Panc1 (cell line): ENCODE measurements at regions not wholly inside any gene's neighbourhood (a gene's known extent, or its start where the extent isn't known, plus 50 kb on each side); places are given as distances from the start of the nearest gene placed in this dataset.

Source experiments
- ATAC-seq: fragments of 200-7000 bp; cut with Tn5 transposase; 2 replicates; pipeline ENCODE4 v1.9.1; 2020; ENCODE audit warnings: mild to moderate bottlenecking, moderate library complexity
- BruUV-seq: library from RNA; stranded (reverse); fragments of 400-500 nt; replicated peaks from 2 replicates; lab custom pipeline; 2021; lab: Mats Ljungman, UMichigan
- CTCF ChIA-PET: fragments of 300-600 bp; sonication (Branson Sonifier 250); formaldehyde crosslinking; loops from one replicate; lab custom pipeline; 2022; ENCODE audit warnings: antibody characterized with exemption; lab: Charles Lee
- POLR2A ChIA-PET: fragments of 300-600 bp; sonication (Branson Sonifier 250); formaldehyde crosslinking; loops from one replicate; lab custom pipeline; 2022; ENCODE audit warnings: antibody characterized with exemption; lab: Charles Lee
- DNase-seq: peaks from one replicate; pipeline ENCODE4 v3.0.0-alpha.2; 2010; ENCODE audit warnings: low read depth, low spot score
- H3K27ac ChIP-seq: 2 replicates; pipeline ENCODE4 v1.5.1; 2011; ENCODE audit warnings: mild to moderate bottlenecking, low read length, inconsistent platforms
- H3K27me3 ChIP-seq: fragments of 200-500 bp; sonication (Bioruptor generic); 2 replicates; pipeline ENCODE4 v1.6.0; 2014; ENCODE audit warnings: low read length, inconsistent platforms; ENCODE audit not compliant: control insufficient read depth, insufficient read depth
- H3K36me3 ChIP-seq: fragments of 200-500 bp; sonication (Bioruptor generic); 2 replicates; pipeline ENCODE4 v1.5.1; 2014; ENCODE audit warnings: inconsistent platforms, mild to moderate bottlenecking, low read length, moderate library complexity; ENCODE audit not compliant: control insufficient read depth, insufficient read depth
- H3K4me1 ChIP-seq: 2 replicates; pipeline ENCODE4 v1.5.1; 2011; ENCODE audit warnings: inconsistent platforms, mild to moderate bottlenecking, low read length, moderate library complexity; ENCODE audit not compliant: control insufficient read depth, insufficient read depth
- H3K4me3 ChIP-seq, 2 experiments: 2 replicates each; pipeline ENCODE4 v1.5.1; 2011 to 2012; ENCODE audit warnings: low read depth in 2 of 2, low read length in 2 of 2, mild to moderate bottlenecking in 2 of 2, inconsistent platforms in 1 of 2, moderate library complexity in 1 of 2
- H3K9me3 ChIP-seq: fragments of 200-500 bp; sonication (Bioruptor generic); 2 replicates; pipeline ENCODE4 v1.5.1; 2014; ENCODE audit warnings: low read depth, mild to moderate bottlenecking, inconsistent platforms, low read length, moderate library complexity; ENCODE audit not compliant: control insufficient read depth, insufficient read depth
- CTCF ChIP-seq: fragments of 450-650 bp; IDR thresholded peaks from 2 replicates; pipeline ENCODE4 v1.5.1; 2017; ENCODE audit warnings: mild to moderate bottlenecking
- POLR2AphosphoS5 ChIP-seq: IDR thresholded peaks from 2 replicates; pipeline ENCODE4 v1.6.1; 2012; ENCODE audit warnings: mild to moderate bottlenecking, low read depth, low read length, moderate library complexity
- REST ChIP-seq, 2 experiments: IDR thresholded peaks; 2 replicates each; pipeline ENCODE4 v1.6.1; 2011 to 2012; ENCODE audit warnings: low read depth in 2 of 2, control low read depth in 1 of 2, low read length in 1 of 2, mild to moderate bottlenecking in 1 of 2, moderate library complexity in 1 of 2; ENCODE audit not compliant: insufficient read depth in 1 of 2
- SIN3A ChIP-seq: IDR thresholded peaks from 2 replicates; pipeline ENCODE4 v1.6.1; 2012; ENCODE audit warnings: low read depth, mild to moderate bottlenecking, low read length, moderate library complexity, borderline replicate concordance; ENCODE audit not compliant: insufficient read depth
- TCF7L2 ChIP-seq: IDR thresholded peaks from 2 replicates; pipeline ENCODE4 v1.6.1; 2011; ENCODE audit warnings: mild to moderate bottlenecking, low read depth, low read length, inconsistent platforms
- in situ Hi-C: cut with HindIII; loops from 2 replicates; pipeline ENCODE4 v1.10.0; 2016; ENCODE audit warnings: low sequenced_read_pairs, low pct_unique_long_range_greater_than_20kb
- intact Hi-C: fragments of 100-400 bp; cut with micrococcal nuclease; formaldehyde crosslinking; loops from one replicate; pipeline ENCODE4 v1.10.0; 2022; ENCODE audit not compliant: unreplicated experiment

GRCh38 chr1:167165948-167166689 is 54.6 kb upstream of the POU2F1 start:
- POLR2A ChIA-PET: no interaction called here
- BruUV-seq: no TSS peak
- Histone ChIP-seq H3K36me3 (no peaks in the 10 kb centered on the region), H3K9me3 (no peaks in the 10 kb centered on the region), H3K27me3 (no peaks in the 10 kb centered on the region), H3K4me3 (no peak overlapping the region), H3K4me1 (no peaks in the 10 kb centered on the region; the same call in 1 of the 2 replicates), H3K27ac (no peak overlapping the region)
- in situ Hi-C loops: no loop called here
- no peak for TF ChIP-seq POLR2AphosphoS5
- TF ChIP-seq SIN3A: no peak
- no peak for TF ChIP-seq REST (IDR thresholded peaks at IDR 0.05; ENCODE audit: insufficient read depth in 1 of 2, low read depth in 2 of 2, low read length in 1 of 2)
- no peak for TF ChIP-seq TCF7L2
- no peak for TF ChIP-seq CTCF
- CTCF ChIA-PET: no interaction called here
- DNase-seq (no peak), ATAC-seq (no peak)
- intact Hi-C loops: no loop called here

GRCh38 chr1:167166690-167167075 is 54.0 kb upstream of the POU2F1 start:
- Histone ChIP-seq H3K9me3 (no peaks in the 10 kb centered on the region), H3K27me3 (no peaks in the 10 kb centered on the region), H3K36me3 (no peaks in the 10 kb centered on the region), H3K4me3 (no peak overlapping the region), H3K27ac (no peak overlapping the region), H3K4me1 (no peaks in the 10 kb centered on the region; the same call in 1 of the 2 replicates)
- no TSS peak for BruUV-seq
- ATAC-seq (no peak), DNase-seq (no peak)
- TF ChIP-seq POLR2AphosphoS5 (no peak), TCF7L2 (no peak), REST (IDR thresholded peaks at IDR 0.05; ENCODE audit: insufficient read depth in 1 of 2, low read depth in 2 of 2, low read length in 1 of 2) (no peak), SIN3A (no peak), CTCF (no peak)
- ChIA-PET POLR2A (no interaction called here), CTCF (no interaction called here)
- in situ Hi-C loops (no loop called here), intact Hi-C loops (no loop called here)
